Transverse colon (tissue), 4 donors: ENCODE measurements at regions not wholly inside any gene's neighbourhood (a gene's known extent, or its start where the extent isn't known, plus 50 kb on each side); places are given as distances from the start of the nearest gene placed in this dataset.

Source experiments
- DNase-seq: peaks from one replicate; pipeline ENCODE4 v3.0.0-alpha.2; 2019
- H3K27ac ChIP-seq, 4 donors: fragments of 200-600 bp; sonication (generic); 2 replicates each; pipeline ENCODE4 v1.5.1; 2016 to 2018; ENCODE audit warnings: inconsistent platforms in 4 of 4
- H3K27me3 ChIP-seq: fragments of 200-600 bp; sonication (generic); 2 replicates; pipeline ENCODE4 v1.5.1; 2017; ENCODE audit warnings: inconsistent platforms
- H3K36me3 ChIP-seq, 4 donors: fragments of 200-600 bp; sonication (generic); 2 replicates each; pipeline ENCODE4 v1.5.1; 2017 to 2019; ENCODE audit warnings: inconsistent platforms in 4 of 4
- H3K4me1 ChIP-seq, 4 donors: fragments of 200-600 bp; sonication (generic); 2 replicates each; pipeline ENCODE4 v1.5.1; 2017 to 2020; ENCODE audit warnings: inconsistent platforms in 4 of 4
- H3K4me3 ChIP-seq, 4 donors: fragments of 200-600 bp; sonication (generic); 1 replicate in 1 of 4; 2 replicates in 3 of 4; pipeline versions ENCODE4 v1.5.1 to v1.6.1; 2017 to 2019; ENCODE audit warnings: inconsistent platforms in 4 of 4
- H3K9me3 ChIP-seq, 2 donors: fragments of 200-600 bp; sonication (generic); 2 replicates each; pipeline ENCODE4 v1.5.1; 2017 to 2019; ENCODE audit warnings: inconsistent platforms in 2 of 2
- CTCF ChIP-seq, 5 experiments: fragments of 200-600 bp in 3 of 5; fragments of 450-650 bp in 2 of 5; sonication (generic) in 3 of 5; IDR thresholded peaks; 1 replicate in 2 of 5; 2 replicates in 3 of 5; pipeline ENCODE4 v1.5.1; 2016 to 2017; ENCODE audit warnings: antibody characterized with exemption in 5 of 5, inconsistent platforms in 3 of 5, mild to moderate bottlenecking in 2 of 5, moderate library complexity in 1 of 5
- EP300 ChIP-seq: sonication (generic); formaldehyde crosslinking; IDR thresholded peaks from one replicate; pipeline ENCODE4 v1.6.1; 2017; ENCODE audit warnings: antibody characterized with exemption, low read depth
- POLR2A ChIP-seq: fragments of 450-650 bp; IDR thresholded peaks from one replicate; pipeline ENCODE4 v1.6.1; 2016; ENCODE audit warnings: antibody characterized with exemption, mild to moderate bottlenecking, moderate library complexity
- POLR2AphosphoS5 ChIP-seq, 3 donors: sonication (generic); formaldehyde crosslinking; IDR thresholded peaks; one replicate each; pipeline ENCODE4 v1.6.1; 2016; ENCODE audit warnings: antibody characterized with exemption in 3 of 3
- WGBS, 2 donors: methylation state at CpG; one replicate each; pipeline ENCODE4 v1.1.5; 2018; ENCODE audit warnings: low coverage in 1 of 2; 5-methylcytosine and 5-hydroxymethylcytosine counted together
- in situ Hi-C, 4 donors: fragments of 200-750 bp; cut with MboI; loops; one replicate each; pipeline versions ENCODE4 v1.15.0 to v1.15.1; 2017; ENCODE audit warnings: low sequenced_read_pairs in 3 of 4, low pct_ligation_motif_present in 1 of 4, low pct_unique_long_range_greater_than_20kb in 1 of 4
- intact Hi-C: fragments of 100-400 bp; cut with DNase I; formaldehyde crosslinking; loops from one replicate; pipeline ENCODE4 v1.15.1; 2023; ENCODE audit warnings: low total_unique reads

- in situ Hi-C loops (no loop called here), intact Hi-C loops (no loop called here)
- WGBS, 2 donors: 89 to 95% methylated on average over 8 to 14 of the region's 14 CpGs
- TF ChIP-seq CTCF (IDR thresholded peaks at IDR 0.05) (no peak), POLR2A (no peak), EP300 (no peak), POLR2AphosphoS5 (IDR thresholded peaks at IDR 0.05) (no peak)
- no peaks in the 10 kb centered on the region for H3K4me1 ChIP-seq
- no peaks in the 10 kb centered on the region for H3K27me3 ChIP-seq
- no peak overlapping the region for H3K4me3 ChIP-seq
- no peak overlapping the region for H3K27ac ChIP-seq
- H3K9me3 ChIP-seq: no peaks in the 10 kb centered on the region
- no peak for DNase-seq
- no peaks in the 10 kb centered on the region for H3K36me3 ChIP-seq
These were observed 100.0 kb upstream of the LRIG3 start for GRCh38 chr12:59020073-59020946.

GRCh38 chr12:59014885-59015284, 94.6 kb upstream of the LRIG3 start:
- Histone ChIP-seq H3K36me3 (no peaks in the 10 kb centered on the region), H3K27me3 (no peaks in the 10 kb centered on the region), H3K27ac (no peak overlapping the region), H3K4me1 (no peaks in the 10 kb centered on the region), H3K9me3 (no peaks in the 10 kb centered on the region), H3K4me3 (no peak overlapping the region)
- WGBS, 2 donors: 63 to 78% methylated on average over 1 of the region's 1 CpG
- TF ChIP-seq POLR2A (no peak), CTCF (IDR thresholded peaks at IDR 0.05) (no peak), EP300 (no peak), POLR2AphosphoS5 (IDR thresholded peaks at IDR 0.05) (no peak)
- in situ Hi-C loops: no loop called here
- intact Hi-C loops: no loop called here
- no peak for DNase-seq

GRCh38 chr12:59010941-59011340, 90.6 kb upstream of the LRIG3 start:
- intact Hi-C loops (no loop called here), in situ Hi-C loops (no loop called here)
- DNase-seq: no peak
- TF ChIP-seq EP300: no peak
- no peak for TF ChIP-seq POLR2A
- no peak for TF ChIP-seq CTCF (IDR thresholded peaks at IDR 0.05)
- no peak for TF ChIP-seq POLR2AphosphoS5 (IDR thresholded peaks at IDR 0.05)
- WGBS, 2 donors: 93% methylated on average over 3 of the region's 3 CpGs; no CpG with 5 or more reads in 1 of the 2 donors
- Histone ChIP-seq H3K9me3 (no peaks in the 10 kb centered on the region), H3K4me3 (no peak overlapping the region), H3K27me3 (no peaks in the 10 kb centered on the region), H3K27ac (no peak overlapping the region), H3K4me1 (no peaks in the 10 kb centered on the region), H3K36me3 (no peaks in the 10 kb centered on the region)

- H3K27me3 ChIP-seq: no peaks in the 10 kb centered on the region
- H3K9me3 ChIP-seq: no peaks in the 10 kb centered on the region
- in situ Hi-C loops: no loop called here
- DNase-seq: no peak
- no peak overlapping the region for H3K27ac ChIP-seq
- 87 to 94% methylated on average over 5 of the region's 5 CpGs for WGBS, 2 donors
- intact Hi-C loops: no loop called here
- TF ChIP-seq POLR2AphosphoS5 (IDR thresholded peaks at IDR 0.05): no peak
- TF ChIP-seq EP300: no peak
- TF ChIP-seq CTCF (IDR thresholded peaks at IDR 0.05): no peak
- no peak for TF ChIP-seq POLR2A
- no peaks in the 10 kb centered on the region for H3K4me1 ChIP-seq
- H3K4me3 ChIP-seq: no peak overlapping the region
- H3K36me3 ChIP-seq: no peaks in the 10 kb centered on the region
These were observed 89.8 kb upstream of the LRIG3 start for GRCh38 chr12:59010118-59010517.
